ENCODE measurements at regions not wholly inside any gene's neighbourhood (a gene's known extent, or its start where the extent isn't known, plus 50 kb on each side); places are given as distances from the start of the nearest gene placed in this dataset.

GRCh38 chr2:64222351-64222750, 78.1 kb upstream of the PELI1 start:
- no peak for DNase-seq

DNA sequence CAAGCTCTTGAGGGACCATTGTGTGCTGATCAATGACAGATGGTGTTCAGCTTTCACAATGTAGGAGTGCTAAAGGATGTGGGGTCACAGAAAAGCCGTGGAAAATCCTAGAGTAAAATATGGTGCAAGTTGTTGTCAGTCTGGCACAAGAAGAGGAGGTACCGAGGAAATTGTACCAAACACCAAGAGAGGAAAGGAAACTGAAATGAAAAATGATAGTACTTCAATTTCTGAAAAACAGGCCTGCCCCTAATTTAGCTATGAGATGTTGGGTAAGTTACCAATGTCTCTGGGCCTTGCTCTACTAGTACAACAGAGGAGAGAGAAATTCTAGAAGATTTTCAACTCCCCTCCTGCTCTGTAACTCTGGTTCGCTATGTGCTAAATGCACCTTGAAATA, 78.8 kb upstream of the PELI1 start:
- DNase-seq, result no peak

GRCh38 chr2:64225491-64225890, 81.3 kb upstream of the PELI1 start:
- DNase-seq, result peak; percentile 50

- DNase-seq, result no peak
Observed at GRCh38 chr2:64226611-64227010, 82.4 kb upstream of the PELI1 start.

DNA sequence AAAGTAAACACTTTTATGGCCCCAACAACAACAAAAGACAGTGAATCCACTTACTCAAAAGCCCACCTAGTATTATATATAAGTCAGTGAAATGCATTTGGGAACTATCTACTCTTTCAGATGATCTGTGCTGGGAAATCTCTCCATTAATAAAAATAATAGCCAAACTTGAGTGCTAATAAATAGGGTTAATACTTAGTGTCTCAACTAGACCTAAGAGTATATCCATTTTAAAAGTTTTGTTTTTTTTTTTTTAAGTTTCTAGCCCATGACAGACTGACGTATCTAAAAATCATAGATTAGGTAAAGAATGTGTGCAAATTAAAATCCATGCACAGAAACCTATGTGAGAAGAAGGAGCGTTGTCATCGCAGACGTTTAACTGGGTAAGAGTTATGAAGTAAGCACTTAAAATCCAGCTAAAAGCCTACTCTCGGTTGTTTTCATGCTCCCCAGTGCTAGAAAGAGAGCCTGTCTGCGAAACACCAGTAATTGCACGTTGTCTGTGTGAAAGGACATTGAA, 83.4 kb upstream of the PELI1 start:
- no peak for DNase-seq

- peak; percentile 74 for DNase-seq
Observed at GRCh38 chr2:64228126-64228678, 84.0 kb upstream of the PELI1 start.

GRCh38 chr2:64228918-64229317, 84.7 kb upstream of the PELI1 start:
- DNase-seq, result no peak

- peak; percentile 24 for DNase-seq
Observed at GRCh38 chr2:64230540-64230939, 86.3 kb upstream of the PELI1 start.

GRCh38 chr2:64232266-64232665, 88.0 kb upstream of the PELI1 start:
- DNase-seq, result no peak

- no peak for DNase-seq
Observed at GRCh38 chr2:64233376-64233922, 89.2 kb upstream of the PELI1 start.

DNA sequence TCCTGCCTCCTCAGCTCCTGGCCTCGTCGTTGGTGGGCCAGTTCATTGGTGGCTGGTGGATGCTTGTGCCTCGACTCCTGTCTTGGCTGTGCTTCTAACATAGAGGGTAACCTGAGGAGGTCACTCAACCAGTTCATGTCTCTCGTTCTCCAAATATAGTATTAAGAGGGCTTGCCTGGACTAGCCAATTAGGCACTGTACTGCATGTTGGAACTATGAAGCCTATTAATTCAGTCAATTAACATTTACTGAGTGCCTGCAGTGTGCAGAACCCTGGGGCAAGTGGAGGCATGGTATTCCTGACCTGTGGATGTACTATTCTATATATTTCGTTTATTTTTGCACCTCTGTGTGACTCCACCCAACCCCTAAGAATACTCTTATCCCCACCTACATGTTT, 89.9 kb upstream of the PELI1 start:
- DNase-seq, result no peak

GRCh38 chr2:64234785-64235184, 90.6 kb upstream of the PELI1 start:
- DNase-seq, result no peak

DNA sequence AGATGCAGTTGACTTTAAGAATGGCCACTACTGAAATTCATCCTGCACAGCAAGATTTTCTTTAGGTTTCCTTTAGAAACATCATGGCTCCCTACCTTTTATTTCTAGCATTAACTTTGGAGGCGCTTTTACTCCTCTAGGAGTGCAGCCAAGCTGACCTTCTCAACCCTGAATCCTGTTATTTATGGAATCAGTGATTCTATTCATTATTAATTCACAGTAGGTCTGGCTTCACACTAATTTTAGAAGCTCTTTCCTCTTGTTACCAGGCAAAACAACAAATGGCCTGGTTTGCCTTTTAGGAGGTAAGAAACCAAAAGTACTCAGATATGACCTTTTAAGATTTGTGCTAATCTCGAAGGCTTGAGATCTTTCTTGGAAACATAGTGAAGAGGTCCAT, 93.0 kb upstream of the PELI1 start:
- no peak for DNase-seq

- DNase-seq, result no peak
Observed at GRCh38 chr2:64238799-64239198, 94.6 kb upstream of the PELI1 start.

- no peak for DNase-seq
Observed at GRCh38 chr2:64243081-64244036, 99.1 kb upstream of the PELI1 start.

DNA sequence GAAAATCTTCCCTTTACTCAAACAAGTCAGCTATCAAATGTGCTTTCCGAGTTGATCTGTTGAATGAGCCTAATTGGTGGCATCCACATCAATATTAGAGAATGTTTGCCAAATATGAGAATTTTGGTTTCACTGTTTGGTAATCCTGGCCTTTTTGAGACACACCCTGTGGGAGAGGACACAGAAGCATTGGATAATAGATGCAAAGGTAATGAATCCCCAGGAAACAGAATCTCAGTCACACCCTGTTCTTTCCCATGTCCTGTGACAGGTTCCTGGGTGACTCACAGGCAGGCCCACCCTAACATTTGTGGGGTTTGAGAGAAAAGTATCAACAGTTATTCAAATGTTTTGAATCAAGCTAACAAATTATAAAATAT, 99.8 kb upstream of the PELI1 start:
- DNase-seq, result no peak

- no peak for DNase-seq
Observed at GRCh38 chr2:64245631-64246030, 101.4 kb upstream of the PELI1 start.

DNA sequence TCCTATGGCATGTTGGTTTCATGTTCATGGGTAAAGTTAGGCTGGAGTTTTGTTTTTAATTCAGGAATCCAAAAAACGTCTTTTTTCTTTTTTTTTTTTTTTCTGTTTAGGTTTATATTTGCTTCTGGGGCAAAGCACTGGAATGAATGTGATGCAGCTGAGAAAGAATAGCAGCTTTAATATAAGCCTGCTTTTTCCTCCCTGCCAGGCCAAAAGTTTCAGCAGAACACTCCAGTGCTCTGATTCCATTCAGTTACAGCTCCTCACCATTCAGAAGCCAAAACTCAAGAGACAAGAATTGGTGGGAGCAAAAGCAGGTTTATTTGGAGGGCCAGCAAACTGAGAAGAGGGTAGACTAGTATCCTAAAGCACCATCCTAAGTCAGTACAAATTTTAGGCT, 102.7 kb upstream of the PELI1 start:
- DNase-seq, result no peak

GRCh38 chr2:64249426-64249825, 105.2 kb upstream of the PELI1 start:
- DNase-seq, result no peak

GRCh38 chr2:64250063-64250462, 105.8 kb upstream of the PELI1 start:
- DNase-seq, result no peak

DNA sequence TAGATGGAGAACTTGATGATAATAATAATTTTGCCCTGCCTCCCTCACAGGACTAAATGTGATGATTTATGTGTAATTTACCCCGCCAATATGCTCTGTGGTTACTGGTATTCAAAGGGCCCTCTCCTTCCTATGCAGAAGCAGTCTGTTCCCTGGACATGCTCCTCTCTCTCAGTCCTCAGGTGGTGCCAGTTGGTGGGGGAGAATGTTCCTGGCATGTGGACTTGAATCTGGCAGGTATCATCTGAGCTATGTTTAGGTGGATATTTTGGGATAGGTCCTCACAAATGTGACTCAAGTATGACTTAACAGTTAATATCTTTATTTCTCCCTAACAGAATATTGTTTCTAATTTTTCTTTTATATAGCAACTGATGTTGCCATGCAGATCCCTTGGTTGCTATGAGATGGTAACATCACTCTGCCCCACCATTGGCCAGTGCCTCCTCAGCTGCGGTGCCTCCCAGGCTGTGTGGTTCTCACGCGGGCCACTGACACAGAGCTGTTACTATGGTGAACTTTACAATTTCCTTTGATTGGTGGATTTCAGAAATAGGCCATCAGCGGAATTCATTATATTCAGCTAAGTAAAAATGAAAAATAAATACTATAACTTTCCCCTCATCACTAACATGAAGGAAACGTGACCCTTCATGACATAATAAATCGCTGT, 106.7 kb upstream of the PELI1 start:
- DNase-seq, result no peak

DNA sequence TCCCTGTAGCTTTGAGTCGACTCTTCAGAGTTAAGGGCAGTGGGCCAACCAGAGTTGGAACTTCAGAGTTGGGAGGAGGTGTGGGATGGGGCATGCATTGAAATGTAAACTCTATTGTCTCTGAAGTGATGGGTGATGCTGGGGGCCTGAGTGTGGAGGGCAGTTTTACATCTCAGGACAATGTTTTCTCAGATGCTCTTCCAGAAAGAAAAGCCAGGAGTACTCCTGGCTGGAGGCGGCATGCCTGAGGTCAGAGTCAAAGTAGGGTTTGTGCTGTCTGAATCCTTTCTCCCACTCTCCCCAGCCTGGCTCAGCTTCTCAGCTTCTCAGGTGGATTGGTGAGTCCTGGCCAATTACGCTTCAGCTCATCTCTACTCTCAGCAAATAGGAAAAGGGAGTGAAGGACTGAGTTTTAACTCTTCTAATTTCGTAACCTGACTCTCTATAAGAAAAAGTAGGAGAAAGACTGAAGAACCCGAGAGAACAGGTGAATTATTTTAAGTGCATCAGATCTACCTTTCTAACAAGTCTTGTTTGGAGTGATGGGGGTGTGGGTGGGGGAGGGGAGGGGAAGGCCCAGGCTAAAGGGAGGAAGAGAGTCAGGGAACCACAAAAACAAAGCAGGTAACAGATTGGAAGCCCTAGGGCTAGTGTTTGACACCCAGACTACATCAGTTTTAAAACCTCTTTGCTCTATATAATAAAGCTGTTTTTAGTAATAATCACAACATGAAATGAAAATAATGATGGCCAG, 107.5 kb upstream of the PELI1 start:
- DNase-seq, result no peak
